HG02678 (cell line): ENCODE measurements at regions not wholly inside any gene's neighbourhood (a gene's known extent, or its start where the extent isn't known, plus 50 kb on each side); places are given as distances from the start of the nearest gene placed in this dataset.

Experiments used
- ATAC-seq: cut with Tn5 transposase; IDR thresholded peaks from one replicate; pipeline ENCODE4 v1.9.1; 2021; ENCODE audit warnings: mild to moderate bottlenecking, moderate library complexity; ENCODE audit not compliant: unreplicated experiment

DNA sequence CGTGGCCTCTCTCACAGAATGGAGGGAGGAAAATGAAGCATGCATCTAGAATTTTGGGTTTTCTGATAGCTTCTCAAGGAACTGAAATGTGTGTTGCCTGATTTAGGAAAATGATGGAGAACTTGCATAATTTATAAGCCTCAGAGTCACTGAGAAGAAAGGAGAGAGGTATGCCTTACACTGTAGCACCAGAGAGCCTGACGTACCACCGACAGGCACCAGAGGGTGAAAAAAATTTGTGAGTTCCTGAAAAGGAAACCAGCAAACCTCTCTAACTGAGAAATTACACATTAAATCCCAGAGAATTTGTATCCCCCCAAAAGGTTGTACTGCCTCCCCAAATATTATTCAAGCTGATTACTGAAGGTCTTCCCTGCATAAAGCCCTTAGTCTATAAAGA lies 915.3 kb upstream of the SLITRK6 start:
- ATAC-seq, result no peak

DNA sequence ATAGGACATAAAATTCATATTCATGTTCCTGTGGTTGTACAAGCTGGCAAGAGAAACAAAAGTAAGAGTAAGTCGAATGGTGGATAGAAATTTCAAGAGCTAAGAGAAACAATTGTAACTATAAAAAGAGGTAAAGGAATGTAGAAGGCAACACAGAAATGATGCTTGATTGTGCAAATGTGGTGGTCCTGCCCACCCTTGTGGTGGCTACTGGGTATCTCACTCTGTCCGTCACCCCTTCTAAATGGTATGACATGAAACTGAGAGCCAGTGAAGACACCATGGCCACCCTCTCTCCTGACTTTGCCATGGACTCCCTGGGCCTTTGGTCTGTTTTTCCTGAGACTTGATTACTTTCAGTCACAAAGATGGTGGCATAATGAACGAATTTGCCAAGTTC lies 925.9 kb upstream of the SLITRK6 start:
- ATAC-seq, result no peak

DNA sequence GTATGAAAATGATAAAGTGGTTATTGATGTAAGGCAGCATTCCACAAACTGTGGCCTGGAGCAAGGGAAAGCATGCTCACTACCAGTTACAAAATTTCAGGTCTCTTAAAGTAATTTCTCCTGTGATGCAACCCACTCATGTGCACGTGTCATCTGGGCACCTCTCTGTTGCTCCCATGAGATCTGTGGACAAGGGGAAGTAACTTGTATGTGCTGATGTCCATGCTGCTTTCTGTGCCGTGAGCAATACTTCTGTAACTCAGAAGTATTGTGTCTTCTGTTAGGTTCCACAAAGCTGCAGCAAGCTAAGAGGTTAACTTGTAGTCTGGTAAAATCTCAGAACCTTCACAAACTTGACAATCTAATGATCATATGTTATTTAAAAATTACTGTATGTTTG lies 930.0 kb upstream of the SLITRK6 start:
- no peak for ATAC-seq

DNA sequence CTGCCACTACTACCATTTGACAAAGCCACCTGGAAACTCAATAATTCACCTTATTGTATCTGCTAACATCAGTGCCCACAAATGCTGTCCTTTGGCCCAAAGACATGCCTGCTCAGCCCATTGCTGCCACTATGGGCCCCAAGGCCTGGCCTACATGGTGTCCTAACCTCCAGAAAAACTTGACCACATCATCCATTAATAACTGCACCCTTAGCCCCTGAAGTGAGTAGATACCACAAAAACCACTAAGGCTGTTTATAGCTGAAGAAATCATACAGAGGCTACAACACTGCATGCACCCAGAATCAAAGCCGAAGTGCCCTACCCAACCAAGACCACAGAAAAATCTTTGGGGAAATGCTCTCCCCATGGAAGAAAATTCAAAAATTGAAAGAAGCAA lies 932.8 kb upstream of the SLITRK6 start:
- ATAC-seq, result no peak

DNA sequence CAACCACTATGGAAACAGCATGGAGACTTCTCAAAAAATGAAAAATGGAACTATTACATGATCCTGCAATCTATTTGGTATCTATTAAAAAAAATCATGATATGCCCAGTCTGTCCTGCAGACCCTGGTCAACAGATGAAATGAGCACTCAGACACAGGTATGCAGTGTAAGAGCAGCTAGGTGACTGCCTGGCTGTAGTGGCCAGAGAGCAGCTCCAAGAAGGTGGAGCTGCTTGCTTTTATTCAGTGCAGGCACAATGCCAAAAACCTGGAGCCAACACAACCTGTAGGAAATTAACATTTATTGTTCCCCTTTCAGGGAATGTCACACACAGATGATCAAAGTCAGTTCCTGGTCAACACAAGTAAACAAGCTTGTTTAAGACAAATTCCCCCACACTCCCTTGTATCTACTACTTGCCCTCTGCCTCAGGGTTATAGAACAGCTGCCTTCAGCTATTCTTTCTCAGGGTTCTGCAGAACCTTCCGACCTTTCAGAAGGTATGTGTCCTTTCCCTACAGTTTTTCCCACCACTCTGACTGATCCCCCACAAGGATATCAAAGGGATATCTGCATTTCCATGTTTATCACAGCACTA lies 933.7 kb upstream of the SLITRK5 start:
- ATAC-seq, result no peak

GRCh38 chr13:86741762-86742285 lies 929.3 kb upstream of the SLITRK5 start:
- no peak for ATAC-seq

DNA sequence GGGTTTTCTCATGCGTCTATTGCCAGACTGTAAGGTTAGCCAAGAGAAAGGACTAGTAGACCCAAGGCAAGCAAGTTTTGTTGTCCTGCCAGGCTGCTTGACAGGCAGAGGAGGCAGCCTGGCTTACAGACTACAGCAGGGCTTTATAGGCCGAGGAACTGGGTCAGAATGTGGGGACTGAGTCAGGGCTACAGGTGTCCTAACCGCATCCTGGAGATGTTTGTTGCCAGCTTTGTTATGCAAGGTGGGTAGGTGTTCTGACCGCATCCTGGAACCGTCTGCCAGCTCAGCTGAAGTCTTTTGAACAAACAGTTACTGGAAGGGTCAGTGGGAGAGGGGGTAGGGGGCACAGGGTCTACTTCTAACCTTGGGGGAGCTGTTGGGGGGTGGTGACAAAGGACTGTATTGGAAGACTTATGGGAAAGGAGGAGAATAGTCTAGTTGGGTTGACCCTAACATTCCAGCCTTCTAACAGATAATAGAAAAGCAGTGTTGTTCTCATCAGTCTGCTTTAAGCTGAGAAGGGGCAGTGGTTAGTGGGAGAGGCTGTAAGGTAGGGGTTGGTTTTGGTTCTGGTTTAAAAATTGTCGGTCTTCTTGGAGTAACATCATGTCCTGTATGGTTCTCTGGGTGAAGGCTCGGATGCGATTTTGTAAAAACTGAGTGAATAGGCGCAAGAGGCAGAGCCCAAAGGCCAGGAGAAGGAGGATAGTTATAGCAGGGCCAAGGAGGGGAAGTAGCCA lies 913.8 kb upstream of the SLITRK5 start:
- no peak for ATAC-seq

- ATAC-seq, result no peak
Observed at GRCh38 chr13:86758116-86758515, 913.1 kb upstream of the SLITRK5 start.

- no peak for ATAC-seq
Observed at GRCh38 chr13:86760620-86761019, 910.6 kb upstream of the SLITRK5 start.

- ATAC-seq, result no peak
Observed at GRCh38 chr13:86765462-86765861, 905.7 kb upstream of the SLITRK5 start.

DNA sequence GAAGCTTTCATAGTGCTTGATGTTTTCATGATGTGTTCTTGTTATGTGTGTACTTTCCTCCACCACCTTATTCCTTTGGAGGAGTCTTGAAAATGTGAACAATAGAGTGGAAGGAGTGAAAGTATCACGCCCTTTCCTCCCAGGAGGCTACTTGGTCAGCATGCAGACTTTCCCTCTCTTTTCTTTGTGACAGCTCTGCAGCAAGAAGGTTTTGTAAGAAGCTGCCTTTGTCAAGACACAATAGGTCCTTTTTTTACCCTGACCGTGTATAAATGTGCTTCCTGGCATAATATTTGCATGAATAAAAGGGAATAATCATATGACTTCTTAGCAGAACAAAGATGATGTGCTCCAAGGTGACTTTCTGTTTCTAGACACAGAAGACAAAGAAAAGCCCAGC lies 882.6 kb upstream of the SLITRK5 start:
- no peak for ATAC-seq

- no peak for ATAC-seq
Observed at GRCh38 chr13:86792153-86792651, 879.0 kb upstream of the SLITRK5 start.

GRCh38 chr13:86795858-86796257 lies 875.3 kb upstream of the SLITRK5 start:
- ATAC-seq, result no peak

- no peak for ATAC-seq
Observed at GRCh38 chr13:86810361-86810760, 860.8 kb upstream of the SLITRK5 start.

DNA sequence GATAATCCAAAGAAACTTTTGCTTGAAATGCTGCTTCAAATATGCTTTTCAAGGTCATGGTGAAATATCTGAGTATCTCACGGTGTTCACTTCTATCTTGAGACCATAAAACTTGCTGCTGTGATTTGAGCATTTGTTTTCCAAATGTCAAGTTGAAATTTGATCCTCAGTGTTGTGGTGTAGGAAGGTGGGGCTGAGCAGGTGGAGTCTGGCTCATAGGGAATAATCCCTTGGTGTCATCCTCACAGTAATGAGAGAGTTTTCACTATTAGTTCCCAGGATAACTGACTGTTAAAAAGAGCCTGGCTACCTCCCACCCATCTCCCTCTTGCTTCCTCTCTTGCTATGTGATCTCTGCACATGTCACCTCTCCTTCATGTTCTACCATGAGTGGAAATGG lies 858.0 kb upstream of the SLITRK5 start:
- no peak for ATAC-seq

GRCh38 chr13:86825410-86825809 lies 845.8 kb upstream of the SLITRK5 start:
- no peak for ATAC-seq

- ATAC-seq, result no peak
Observed at GRCh38 chr13:86826232-86826631, 844.9 kb upstream of the SLITRK5 start.

GRCh38 chr13:86830046-86830445 lies 841.1 kb upstream of the SLITRK5 start:
- ATAC-seq, result no peak

GRCh38 chr13:86831084-86831483 lies 840.1 kb upstream of the SLITRK5 start:
- ATAC-seq, result no peak

GRCh38 chr13:86838411-86839120 lies 832.6 kb upstream of the SLITRK5 start:
- ATAC-seq, result no peak

DNA sequence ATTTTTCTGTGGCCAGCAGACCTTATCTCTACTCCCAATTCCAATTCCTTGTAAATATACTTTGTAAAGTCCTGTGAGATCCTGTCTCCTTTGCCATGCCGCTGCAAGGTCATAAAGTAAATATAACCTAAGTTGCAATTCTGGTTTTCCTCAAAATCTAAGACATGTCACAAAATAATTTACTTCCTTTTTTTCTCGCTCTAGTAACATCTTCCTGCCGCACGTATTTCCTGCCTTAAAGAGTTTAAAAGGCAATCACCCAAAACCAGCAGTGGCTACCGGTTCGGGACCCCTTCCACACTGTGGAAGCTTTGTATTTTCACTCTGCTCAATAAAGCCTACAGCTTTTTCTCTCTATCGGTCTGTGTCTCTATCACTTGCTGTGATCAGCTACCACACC lies 832.0 kb upstream of the SLITRK5 start:
- no peak for ATAC-seq
